ENCODE measurements at regions not wholly inside any gene's neighbourhood (a gene's known extent, or its start where the extent isn't known, plus 50 kb on each side); places are given as distances from the start of the nearest gene placed in this dataset.

GRCh38 chr14:61106271-61106958 lies 125.4 kb downstream of the SLC38A6 start:
- no peak for DNase-seq

DNA sequence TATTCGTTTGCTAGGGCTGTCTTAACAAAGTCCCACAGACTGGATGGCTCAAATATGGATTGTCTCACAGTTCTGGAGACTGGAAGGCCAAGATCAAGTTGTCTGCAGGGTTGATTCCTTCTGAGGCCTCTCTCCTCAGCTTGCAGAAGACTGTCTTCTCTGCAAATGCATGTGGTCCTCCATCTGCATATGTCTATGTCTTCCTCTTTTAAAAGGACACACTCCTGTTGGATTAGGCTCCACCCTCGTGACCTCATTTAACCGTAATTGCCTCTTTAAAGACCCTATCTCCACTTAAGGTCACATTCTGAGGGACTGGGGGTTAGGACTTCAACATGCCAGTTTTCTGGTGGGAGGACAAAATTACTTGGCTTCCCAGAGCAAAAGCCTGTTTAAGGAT lies 123.3 kb downstream of the SLC38A6 start:
- DNase-seq = no peak

DNA sequence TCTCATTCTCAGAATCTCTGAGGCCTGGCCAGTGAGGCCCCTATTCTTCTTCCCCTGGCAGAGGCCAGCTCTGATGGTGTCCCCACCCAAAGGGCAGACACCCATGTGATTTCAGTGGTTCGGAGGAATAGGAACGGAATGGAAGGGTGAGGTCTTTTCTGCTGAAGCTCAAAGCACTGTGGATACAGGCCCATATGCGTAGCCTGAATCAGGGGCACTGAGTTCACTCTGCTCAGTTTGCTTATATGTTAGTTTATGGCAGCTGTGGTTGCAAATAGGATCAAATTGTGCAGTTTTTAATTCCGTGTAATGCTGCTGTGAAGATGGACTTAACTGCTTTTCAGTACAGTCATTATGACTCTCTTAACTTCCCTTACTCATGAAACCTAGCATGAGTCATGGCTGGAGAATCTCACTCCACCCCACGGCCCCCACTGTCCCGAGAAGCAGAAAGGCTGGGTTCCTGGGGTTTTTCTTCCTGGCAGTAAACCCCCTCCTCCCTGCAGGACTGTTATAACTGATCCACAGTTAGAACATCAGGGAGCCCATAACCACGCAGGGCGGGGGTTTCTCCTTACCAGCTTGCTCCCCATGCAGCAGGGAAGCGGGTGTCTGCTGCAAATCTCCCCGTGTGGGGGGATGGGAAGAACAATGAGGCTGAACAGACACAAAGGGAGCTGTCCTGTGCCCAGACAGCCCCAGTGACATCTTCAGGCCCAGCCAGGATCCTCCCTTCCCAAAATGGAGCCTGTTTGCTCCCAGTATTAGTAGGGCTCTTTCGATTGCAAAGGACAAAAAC lies 122.7 kb downstream of the SLC38A6 start:
- no peak for DNase-seq

DNA sequence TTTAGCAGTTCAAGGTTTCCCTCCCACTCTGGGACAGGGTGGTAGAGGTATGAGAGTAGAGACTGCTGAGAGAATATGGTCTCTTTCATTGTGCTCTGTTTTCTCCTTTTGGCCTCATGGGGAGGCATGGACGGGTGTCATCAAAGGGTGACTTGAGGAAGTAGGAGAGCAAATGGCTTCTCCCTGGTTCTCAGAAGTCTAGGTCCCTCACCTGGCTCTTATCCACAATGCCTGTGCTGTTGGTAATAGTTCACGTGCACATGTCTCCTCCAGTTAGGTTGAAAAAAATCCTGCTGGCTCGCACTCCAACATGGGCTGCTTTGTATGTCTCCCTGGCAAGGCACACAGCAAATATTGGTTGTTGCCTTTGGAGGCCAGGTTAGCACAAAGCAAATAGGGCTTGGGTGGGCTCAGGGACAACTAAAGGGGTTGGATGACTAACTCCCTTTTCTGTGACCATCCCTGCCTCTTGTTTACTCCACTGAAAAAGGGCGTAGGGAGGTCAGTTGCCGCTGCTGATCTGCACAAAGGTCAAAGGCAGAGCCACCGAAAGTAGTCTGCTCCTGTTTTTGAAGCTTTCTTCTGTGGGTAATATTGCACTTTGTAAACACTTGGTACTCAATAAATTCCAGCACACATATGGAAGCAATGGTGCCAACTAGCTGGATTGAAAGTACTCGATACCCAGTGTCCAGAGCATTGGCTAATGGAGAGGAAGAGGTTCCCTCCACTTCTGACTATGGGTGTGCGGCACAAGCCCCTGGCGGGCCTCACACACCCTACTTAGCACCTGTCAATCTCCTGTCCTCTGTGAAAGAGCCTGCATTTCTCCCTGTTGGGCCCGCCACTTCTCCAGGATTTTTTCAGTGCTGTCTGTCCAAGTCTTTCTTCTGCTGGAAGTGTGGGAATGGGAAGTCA lies 121.8 kb downstream of the SLC38A6 start:
- DNase-seq = no peak

Measured in SHP77 treated with DMSO at 0.1 percent for 48 hours (cell line).